ENCODE measurements at regions not wholly inside any gene's neighbourhood (a gene's known extent, or its start where the extent isn't known, plus 50 kb on each side); places are given as distances from the start of the nearest gene placed in this dataset.

- no peak for TF ChIP-seq CTCF (IDR thresholded peaks at IDR 0.05; ENCODE audit: unreplicated experiment)
- H3K9me3 Mint-ChIP-seq (ENCODE audit: low read depth), result no peaks in the 10 kb centered on the region
Measured at GRCh38 chr1:65512967-65513780, 92.7 kb downstream of the LEPR start.

GRCh38 chr1:65514041-65514440 lies 93.6 kb downstream of the LEPR start:
- no peak overlapping the region for H3K4me3 Mint-ChIP-seq (ENCODE audit: low read depth)
- H3K9me3 Mint-ChIP-seq (ENCODE audit: low read depth), result no peaks in the 10 kb centered on the region
- H3K27me3 Mint-ChIP-seq, result no peaks in the 10 kb centered on the region
- peaks cover 2% of the 10 kb centered on the region for H3K4me1 Mint-ChIP-seq (ENCODE audit: low read depth)
- no peak for DNase-seq (ENCODE audit: low spot score, unreplicated experiment)
- H3K36me3 Mint-ChIP-seq (ENCODE audit: insufficient read depth), result no peaks in the 10 kb centered on the region
- H3K27ac Mint-ChIP-seq, result no peak overlapping the region
- no peak for TF ChIP-seq CTCF (IDR thresholded peaks at IDR 0.05; ENCODE audit: unreplicated experiment)

More at GRCh38 chr1:65512967-65513780, 92.7 kb downstream of the LEPR start:
- Mint-ChIP-seq H3K4me1 (ENCODE audit: low read depth) (no peaks in the 10 kb centered on the region), H3K4me3 (ENCODE audit: low read depth) (no peak overlapping the region), H3K36me3 (ENCODE audit: insufficient read depth) (no peaks in the 10 kb centered on the region), H3K27me3 (no peaks in the 10 kb centered on the region), H3K27ac (no peak overlapping the region)
- DNase-seq (ENCODE audit: low spot score, unreplicated experiment), result no peak

GRCh38 chr1:65524931-65525265 lies 104.4 kb downstream of the LEPR start:
- peaks cover 2% of the 10 kb centered on the region for H3K36me3 Mint-ChIP-seq (ENCODE audit: insufficient read depth)
- no peak for DNase-seq (ENCODE audit: low spot score, unreplicated experiment)
- H3K4me3 Mint-ChIP-seq (ENCODE audit: low read depth), result peak overlapping the region; percentile 70
- H3K9me3 Mint-ChIP-seq (ENCODE audit: low read depth), result no peaks in the 10 kb centered on the region
- H3K4me1 Mint-ChIP-seq (ENCODE audit: low read depth), result peaks cover 8% of the 10 kb centered on the region
- H3K27ac Mint-ChIP-seq, result no peak overlapping the region
- H3K27me3 Mint-ChIP-seq, result peaks cover 42% of the 10 kb centered on the region
- TF ChIP-seq CTCF (IDR thresholded peaks at IDR 0.05; ENCODE audit: unreplicated experiment), result no peak

- Mint-ChIP-seq H3K9me3 (ENCODE audit: low read depth) (no peaks in the 10 kb centered on the region), H3K27me3 (peaks cover 43% of the 10 kb centered on the region), H3K4me1 (ENCODE audit: low read depth) (peaks cover 8% of the 10 kb centered on the region), H3K4me3 (ENCODE audit: low read depth) (peak overlapping the region; percentile 70), H3K36me3 (ENCODE audit: insufficient read depth) (no peaks in the 10 kb centered on the region), H3K27ac (no peak overlapping the region)
- TF ChIP-seq CTCF (IDR thresholded peaks at IDR 0.05; ENCODE audit: unreplicated experiment), result no peak
- peak; percentile 20 for DNase-seq (ENCODE audit: low spot score, unreplicated experiment)
Measured at GRCh38 chr1:65525266-65526048, 105.0 kb downstream of the LEPR start.

GRCh38 chr1:65526049-65526556 lies 105.6 kb downstream of the LEPR start:
- no peak overlapping the region for H3K27ac Mint-ChIP-seq
- H3K9me3 Mint-ChIP-seq (ENCODE audit: low read depth), result no peaks in the 10 kb centered on the region
- H3K27me3 Mint-ChIP-seq, result peaks cover 49% of the 10 kb centered on the region
- H3K4me3 Mint-ChIP-seq (ENCODE audit: low read depth), result peak overlapping the region; percentile 69
- no peaks in the 10 kb centered on the region for H3K36me3 Mint-ChIP-seq (ENCODE audit: insufficient read depth)
- DNase-seq (ENCODE audit: low spot score, unreplicated experiment), result no peak
- peaks cover 8% of the 10 kb centered on the region for H3K4me1 Mint-ChIP-seq (ENCODE audit: low read depth)
- no peak for TF ChIP-seq CTCF (IDR thresholded peaks at IDR 0.05; ENCODE audit: unreplicated experiment)

Data from progenitor cell of endocrine pancreas (in vitro differentiated cells).